Mucosa of descending colon (tissue), 3 donors: ENCODE measurements at regions not wholly inside any gene's neighbourhood (a gene's known extent, or its start where the extent isn't known, plus 50 kb on each side); places are given as distances from the start of the nearest gene placed in this dataset.

Source experiments
- ATAC-seq: fragments of 200-7000 bp; cut with Tn5 transposase; one replicate; pipeline ENCODE4 v1.9.1; 2020; ENCODE audit warnings: mild to moderate bottlenecking, moderate library complexity
- DNase-seq, 3 donors: peaks; one replicate each; pipeline ENCODE4 v3.0.0-alpha.2; 2020
- H3K36me3 ChIP-seq: fragments of 200-600 bp; one replicate; pipeline ENCODE4 v1.8.0; 2021; ENCODE audit warnings: low read depth, mild to moderate bottlenecking
- H3K4me1 ChIP-seq: fragments of 200-600 bp; one replicate; pipeline ENCODE4 v1.8.0; 2021; ENCODE audit warnings: low read depth, mild to moderate bottlenecking
- H3K4me3 ChIP-seq: fragments of 200-600 bp; one replicate; pipeline ENCODE4 v1.8.0; 2021; ENCODE audit warnings: mild to moderate bottlenecking
- H3K9me3 ChIP-seq: fragments of 200-600 bp; one replicate; pipeline ENCODE4 v1.8.0; 2021; ENCODE audit warnings: mild to moderate bottlenecking
- CTCF ChIP-seq: fragments of 200-600 bp; IDR thresholded peaks from one replicate; pipeline ENCODE4 v1.8.0; 2022; ENCODE audit warnings: antibody characterized with exemption, mild to moderate bottlenecking
- intact Hi-C, 2 donors: fragments of 100-400 bp; cut with DNase I in 1 of 2; cut with micrococcal nuclease in 1 of 2; formaldehyde crosslinking; loops; one replicate each; pipeline versions ENCODE4 v1.11.0 to v1.11.1; 2022; cut with DNase I, micrococcal nuclease
- donor health status: DM: no; HTN: no; CAD: no; lungs with moderate emphysema.
- donor health status: DM: no; HTN: no; CAD: no.
- donor health status: DM: no; HTN: yes; CAD: no.

GRCh38 chr10:52514481-52514880 lies 200.4 kb downstream of the DKK1 start:
- no peak overlapping the region for H3K4me3 ChIP-seq
- DNase-seq (no peak), ATAC-seq (no peak)
- no peaks in the 10 kb centered on the region for H3K36me3 ChIP-seq
- H3K9me3 ChIP-seq = peaks cover 8% of the 10 kb centered on the region
- TF ChIP-seq CTCF = no peak
- intact Hi-C loops = no loop called here
- H3K4me1 ChIP-seq = no peaks in the 10 kb centered on the region

- Histone ChIP-seq H3K4me3 (no peak overlapping the region), H3K9me3 (no peaks in the 10 kb centered on the region), H3K4me1 (no peaks in the 10 kb centered on the region), H3K36me3 (no peaks in the 10 kb centered on the region)
- ATAC-seq = no peak
- intact Hi-C loops = no loop called here
- DNase-seq = no peak
- no peak for TF ChIP-seq CTCF
Observed at GRCh38 chr10:52517012-52517411, 202.9 kb downstream of the DKK1 start.

- H3K9me3 ChIP-seq = no peaks in the 10 kb centered on the region
- H3K4me3 ChIP-seq = no peak overlapping the region
- H3K4me1 ChIP-seq = no peaks in the 10 kb centered on the region
- H3K36me3 ChIP-seq = no peaks in the 10 kb centered on the region
- ATAC-seq (no peak), DNase-seq (no peak)
- intact Hi-C loops = no loop called here
- TF ChIP-seq CTCF = no peak
Observed at GRCh38 chr10:52523696-52524095, 209.6 kb downstream of the DKK1 start.

DNA sequence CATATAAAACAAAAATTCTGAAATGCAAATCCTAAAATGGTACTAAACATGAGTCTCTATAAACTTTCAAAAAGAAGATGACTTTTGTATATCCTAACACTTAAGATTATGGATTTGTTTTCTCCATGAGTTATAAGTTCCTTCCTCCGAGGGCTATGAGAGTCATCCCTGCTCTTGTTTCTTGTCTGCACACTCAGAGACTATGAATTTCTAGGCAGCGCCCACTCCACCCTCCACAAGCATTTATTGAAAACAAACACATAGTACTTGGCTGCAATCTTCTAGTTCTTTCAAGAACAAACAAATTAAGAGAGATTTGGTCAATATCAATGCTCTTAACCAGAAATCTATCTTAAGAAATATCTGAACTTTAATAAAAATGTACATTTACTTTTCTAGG lies 211.7 kb downstream of the DKK1 start:
- no peak for TF ChIP-seq CTCF
- intact Hi-C loops = no loop called here
- DNase-seq (no peak), ATAC-seq (no peak)
- no peaks in the 10 kb centered on the region for H3K9me3 ChIP-seq
- H3K4me3 ChIP-seq = no peak overlapping the region
- H3K4me1 ChIP-seq = no peaks in the 10 kb centered on the region
- H3K36me3 ChIP-seq = no peaks in the 10 kb centered on the region

GRCh38 chr10:52526251-52526823 lies 212.3 kb downstream of the DKK1 start:
- Histone ChIP-seq H3K4me1 (no peaks in the 10 kb centered on the region), H3K36me3 (no peaks in the 10 kb centered on the region), H3K4me3 (no peak overlapping the region), H3K9me3 (no peaks in the 10 kb centered on the region)
- intact Hi-C loops = no loop called here
- ATAC-seq (no peak), DNase-seq (no peak)
- TF ChIP-seq CTCF = no peak

- H3K36me3 ChIP-seq = no peaks in the 10 kb centered on the region
- H3K9me3 ChIP-seq = no peaks in the 10 kb centered on the region
- ATAC-seq (no peak), DNase-seq (no peak)
- H3K4me3 ChIP-seq = no peak overlapping the region
- no peaks in the 10 kb centered on the region for H3K4me1 ChIP-seq
- no peak for TF ChIP-seq CTCF
- intact Hi-C loops = no loop called here
Observed at GRCh38 chr10:52532650-52533290, 218.7 kb downstream of the DKK1 start.
